K562 (cell line): ENCODE measurements at regions not wholly inside any gene's neighbourhood (a gene's known extent, or its start where the extent isn't known, plus 50 kb on each side); places are given as distances from the start of the nearest gene placed in this dataset.
A peak's percentile ranks its signal among the peaks of the same experiment; 100 is the strongest.

Experiments used
- CBFA2T3 ChIP-seq: fragments of 450-650 bp; IDR thresholded peaks from 2 replicates; pipeline ENCODE4 v1.6.1; 2017
- CBX2 ChIP-seq: fragments of 200-600 bp; sonication (generic); IDR thresholded peaks from one replicate; pipeline ENCODE4 v1.6.1; 2012; ENCODE audit warnings: mild to moderate bottlenecking, low read length, inconsistent platforms; ENCODE audit not compliant: insufficient read depth, poor library complexity, severe bottlenecking
- DDX20 ChIP-seq: fragments of 450-650 bp; IDR thresholded peaks from 2 replicates; pipeline ENCODE4 v1.6.1; 2016; ENCODE audit warnings: missing genetic modification characterization, low read depth, mild to moderate bottlenecking, missing compliant biosample characterization, moderate library complexity
- DPF2 ChIP-seq: fragments of 450-650 bp; IDR thresholded peaks from 2 replicates; pipeline ENCODE4 v1.6.1; 2016
- E4F1 ChIP-seq: fragments of 250-450 bp; sonication (Bioruptor Pico); IDR thresholded peaks from 2 replicates; pipeline ENCODE4 v1.5.0; 2021; ENCODE audit warnings: mild to moderate bottlenecking, borderline replicate concordance
- HDAC2 ChIP-seq: fragments of 450-650 bp; IDR thresholded peaks from 2 replicates; pipeline ENCODE4 v1.6.1; 2016; ENCODE audit warnings: mild to moderate bottlenecking
- HDAC8 ChIP-seq: fragments of 450-650 bp; IDR thresholded peaks from 2 replicates; pipeline ENCODE4 v1.6.1; 2016; ENCODE audit warnings: mild to moderate bottlenecking, missing genetic modification characterization, moderate library complexity, missing compliant biosample characterization
- HMG20A ChIP-seq: fragments of 450-650 bp; formaldehyde crosslinking; conservative IDR thresholded peaks from 2 replicates; pipeline ENCODE4 v1.4.0; 2020; ENCODE audit warnings: mild to moderate bottlenecking, mixed read lengths
- HOMEZ ChIP-seq: fragments of 250-450 bp; sonication (Bioruptor Pico); IDR thresholded peaks from 2 replicates; pipeline ENCODE4 v1.4.0; 2020; ENCODE audit warnings: mild to moderate bottlenecking, moderate library complexity
- IFI16 ChIP-seq: fragments of 250-450 bp; sonication (Bioruptor Pico); IDR thresholded peaks from 2 replicates; pipeline ENCODE4 v2.1.2; 2022; ENCODE audit warnings: mild to moderate bottlenecking, inconsistent platforms
- MEF2A ChIP-seq: IDR thresholded peaks from 2 replicates; pipeline ENCODE4 v1.6.1; 2011; ENCODE audit warnings: low read depth, mild to moderate bottlenecking, low read length, moderate library complexity; ENCODE audit not compliant: control insufficient read depth
- MITF ChIP-seq: IDR thresholded peaks from 2 replicates; pipeline ENCODE4 v1.6.1; 2014; ENCODE audit warnings: antibody characterized with exemption
- NR4A1 ChIP-seq, 2 experiments: fragments of 250-450 bp in 1 of 2; fragments of 450-650 bp in 1 of 2; sonication (Bioruptor Pico) in 1 of 2; IDR thresholded peaks; 2 replicates each; pipeline versions ENCODE4 v1.4.0 to v1.6.1; 2016 to 2020; ENCODE audit warnings: mild to moderate bottlenecking in 2 of 2, missing compliant biosample characterization in 1 of 2, missing genetic modification characterization in 1 of 2, moderate library complexity in 1 of 2
- ZBTB9 ChIP-seq: fragments of 450-650 bp; formaldehyde crosslinking; IDR thresholded peaks from 2 replicates; pipeline ENCODE4 v1.4.0; 2020; ENCODE audit warnings: mild to moderate bottlenecking, moderate library complexity
- ZFP30 ChIP-seq: fragments of 250-450 bp; sonication (Bioruptor Pico); IDR thresholded peaks from 2 replicates; pipeline ENCODE4 v1.8.0; 2022; ENCODE audit warnings: moderate library complexity, mild to moderate bottlenecking, inconsistent platforms, borderline replicate concordance
- ZNF785 ChIP-seq: fragments of 250-450 bp; sonication (Bioruptor Pico); IDR thresholded peaks from 2 replicates; pipeline ENCODE4 v1.4.0; 2020; ENCODE audit warnings: mild to moderate bottlenecking

- TF ChIP-seq MITF = no peak
- peak; percentile 42; the same call in 1 of the 2 replicates for TF ChIP-seq HDAC2
- no peak for TF ChIP-seq ZNF785 (CRISPR knock-in tag)
- TF ChIP-seq DDX20 = no peak
- TF ChIP-seq CBX2 = no peak
- no peak for TF ChIP-seq E4F1 (CRISPR knock-in tag)
- no peak for TF ChIP-seq NR4A1 (CRISPR knock-in tag; IDR thresholded peaks at IDR 0.05)
- TF ChIP-seq NR4A1 (tag; IDR thresholded peaks at IDR 0.05) = no peak
- no peak for TF ChIP-seq IFI16 (CRISPR knock-in tag)
- no peak for TF ChIP-seq ZBTB9 (CRISPR knock-in tag)
- TF ChIP-seq HOMEZ (CRISPR knock-in tag) = no peak
- no peak for TF ChIP-seq MEF2A
- no peak for TF ChIP-seq HMG20A (CRISPR knock-in tag)
- TF ChIP-seq ZFP30 (CRISPR knock-in tag) = no peak
- TF ChIP-seq CBFA2T3 = peak; percentile 82
- peak; percentile 63 for TF ChIP-seq DPF2
- no peak for TF ChIP-seq HDAC8 (tag)
These were observed 182.5 kb upstream of the ASIC2 start (continued) for GRCh38 chr17:33475594-33475993.
